ENCODE measurements at regions not wholly inside any gene's neighbourhood (a gene's known extent, or its start where the extent isn't known, plus 50 kb on each side); places are given as distances from the start of the nearest gene placed in this dataset.

GRCh38 chr5:172564883-172565282 lies 76.2 kb upstream of the NEURL1B start:
- H3K4me3 Mint-ChIP-seq, result no peak overlapping the region
- no peaks in the 10 kb centered on the region for H3K4me1 Mint-ChIP-seq (ENCODE audit: low read depth)
- H3K9me3 Mint-ChIP-seq, result no peaks in the 10 kb centered on the region
- ATAC-seq (replicated peaks in 1 of 2) (no peak), DNase-seq (no peak)
- H3K36me3 Mint-ChIP-seq (ENCODE audit: insufficient read depth in 2 of 2), result no peaks in the 10 kb centered on the region
- H3K27ac Mint-ChIP-seq, result no peak overlapping the region
- H3K27me3 Mint-ChIP-seq (ENCODE audit: low read depth), result peaks cover 20% of the 10 kb centered on the region

GRCh38 chr5:172564188-172564587 lies 76.9 kb upstream of the NEURL1B start:
- no peak overlapping the region for H3K27ac Mint-ChIP-seq
- DNase-seq, result no peak
- H3K36me3 Mint-ChIP-seq (ENCODE audit: insufficient read depth in 2 of 2), result no peaks in the 10 kb centered on the region
- H3K4me1 Mint-ChIP-seq (ENCODE audit: low read depth), result no peaks in the 10 kb centered on the region
- no peak overlapping the region for H3K4me3 Mint-ChIP-seq
- peaks cover 20% of the 10 kb centered on the region for H3K27me3 Mint-ChIP-seq (ENCODE audit: low read depth)
- no peaks in the 10 kb centered on the region for H3K9me3 Mint-ChIP-seq
- ATAC-seq (replicated peaks in 1 of 2), result no peak

GRCh38 chr5:172562443-172562842 lies 78.6 kb upstream of the NEURL1B start:
- Mint-ChIP-seq H3K27ac (no peak overlapping the region), H3K4me3 (no peak overlapping the region), H3K4me1 (ENCODE audit: low read depth) (no peaks in the 10 kb centered on the region), H3K27me3 (ENCODE audit: low read depth) (peaks cover 20% of the 10 kb centered on the region), H3K9me3 (no peaks in the 10 kb centered on the region), H3K36me3 (ENCODE audit: insufficient read depth in 2 of 2) (no peaks in the 10 kb centered on the region)
- DNase-seq (no peak), ATAC-seq (replicated peaks in 1 of 2) (no peak)

GRCh38 chr5:172561151-172561550 lies 79.9 kb upstream of the NEURL1B start:
- H3K9me3 Mint-ChIP-seq, result no peaks in the 10 kb centered on the region
- ATAC-seq (replicated peaks in 1 of 2) (no peak), DNase-seq (no peak)
- peaks cover 20% of the 10 kb centered on the region for H3K27me3 Mint-ChIP-seq (ENCODE audit: low read depth)
- no peak overlapping the region for H3K27ac Mint-ChIP-seq
- H3K36me3 Mint-ChIP-seq (ENCODE audit: insufficient read depth in 2 of 2), result no peaks in the 10 kb centered on the region
- no peak overlapping the region for H3K4me3 Mint-ChIP-seq
- no peaks in the 10 kb centered on the region for H3K4me1 Mint-ChIP-seq (ENCODE audit: low read depth)

GRCh38 chr5:172559004-172559932 lies 81.8 kb upstream of the NEURL1B start:
- Mint-ChIP-seq H3K4me1 (ENCODE audit: low read depth) (no peaks in the 10 kb centered on the region), H3K9me3 (no peaks in the 10 kb centered on the region), H3K4me3 (no peak overlapping the region), H3K27me3 (ENCODE audit: low read depth) (peaks cover 20% of the 10 kb centered on the region), H3K27ac (no peak overlapping the region), H3K36me3 (ENCODE audit: insufficient read depth in 2 of 2) (no peaks in the 10 kb centered on the region)
- DNase-seq (no peak), ATAC-seq (replicated peaks in 1 of 2) (no peak)

- peaks cover 20% of the 10 kb centered on the region for H3K27me3 Mint-ChIP-seq (ENCODE audit: low read depth)
These were observed 82.7 kb upstream of the NEURL1B start for GRCh38 chr5:172558076-172558976.

GRCh38 chr5:172556971-172557461 lies 84.0 kb upstream of the NEURL1B start:
- H3K27ac Mint-ChIP-seq, result no peak overlapping the region
- H3K9me3 Mint-ChIP-seq, result no peaks in the 10 kb centered on the region
- no peaks in the 10 kb centered on the region for H3K4me1 Mint-ChIP-seq (ENCODE audit: low read depth)
- H3K27me3 Mint-ChIP-seq (ENCODE audit: low read depth), result peaks cover 10% of the 10 kb centered on the region
- H3K36me3 Mint-ChIP-seq (ENCODE audit: insufficient read depth in 2 of 2), result no peaks in the 10 kb centered on the region
- no peak overlapping the region for H3K4me3 Mint-ChIP-seq
- DNase-seq, result no peak
- no peak for ATAC-seq (replicated peaks in 1 of 2)

More at GRCh38 chr5:172558076-172558976, 82.7 kb upstream of the NEURL1B start:
- Mint-ChIP-seq H3K4me1 (ENCODE audit: low read depth) (no peaks in the 10 kb centered on the region), H3K27ac (no peak overlapping the region), H3K4me3 (no peak overlapping the region), H3K9me3 (no peaks in the 10 kb centered on the region), H3K36me3 (ENCODE audit: insufficient read depth in 2 of 2) (no peaks in the 10 kb centered on the region)
- no peak for DNase-seq
- ATAC-seq (replicated peaks in 1 of 2), result no peak

- DNase-seq (no peak), ATAC-seq (replicated peaks in 1 of 2) (no peak)
- Mint-ChIP-seq H3K4me3 (no peak overlapping the region), H3K4me1 (ENCODE audit: low read depth) (no peaks in the 10 kb centered on the region), H3K9me3 (no peaks in the 10 kb centered on the region), H3K27me3 (ENCODE audit: low read depth) (peaks cover 4% of the 10 kb centered on the region), H3K27ac (no peak overlapping the region), H3K36me3 (ENCODE audit: insufficient read depth in 2 of 2) (no peaks in the 10 kb centered on the region)
These were observed 84.8 kb upstream of the NEURL1B start for GRCh38 chr5:172556262-172556661.

- no peaks in the 10 kb centered on the region for H3K9me3 Mint-ChIP-seq
- no peaks in the 10 kb centered on the region for H3K4me1 Mint-ChIP-seq (ENCODE audit: low read depth)
- no peak for DNase-seq
- ATAC-seq (replicated peaks in 1 of 2), result no peak
- no peak overlapping the region for H3K4me3 Mint-ChIP-seq
- no peaks in the 10 kb centered on the region for H3K36me3 Mint-ChIP-seq (ENCODE audit: insufficient read depth in 2 of 2)
- no peak overlapping the region for H3K27ac Mint-ChIP-seq
- H3K27me3 Mint-ChIP-seq (ENCODE audit: low read depth), result no peaks in the 10 kb centered on the region
These were observed 86.5 kb upstream of the NEURL1B start for GRCh38 chr5:172554562-172554961.

GRCh38 chr5:172553903-172554302 lies 87.2 kb upstream of the NEURL1B start:
- Mint-ChIP-seq H3K36me3 (ENCODE audit: insufficient read depth in 2 of 2) (no peaks in the 10 kb centered on the region), H3K27ac (no peak overlapping the region), H3K4me3 (no peak overlapping the region), H3K9me3 (no peaks in the 10 kb centered on the region), H3K27me3 (ENCODE audit: low read depth) (no peaks in the 10 kb centered on the region), H3K4me1 (ENCODE audit: low read depth) (no peaks in the 10 kb centered on the region)
- ATAC-seq (replicated peaks in 1 of 2), result no peak
- no peak for DNase-seq

GRCh38 chr5:172553167-172553566 lies 87.9 kb upstream of the NEURL1B start:
- no peak overlapping the region for H3K27ac Mint-ChIP-seq
- no peaks in the 10 kb centered on the region for H3K4me1 Mint-ChIP-seq (ENCODE audit: low read depth)
- no peaks in the 10 kb centered on the region for H3K9me3 Mint-ChIP-seq
- no peaks in the 10 kb centered on the region for H3K27me3 Mint-ChIP-seq (ENCODE audit: low read depth)
- H3K36me3 Mint-ChIP-seq (ENCODE audit: insufficient read depth in 2 of 2), result no peaks in the 10 kb centered on the region
- DNase-seq (no peak), ATAC-seq (replicated peaks in 1 of 2) (no peak)
- H3K4me3 Mint-ChIP-seq, result no peak overlapping the region

GRCh38 chr5:172550996-172551395 lies 90.1 kb upstream of the NEURL1B start:
- DNase-seq (no peak), ATAC-seq (replicated peaks in 1 of 2) (no peak)
- Mint-ChIP-seq H3K27me3 (ENCODE audit: low read depth) (peaks cover 14% of the 10 kb centered on the region), H3K9me3 (no peaks in the 10 kb centered on the region), H3K4me1 (ENCODE audit: low read depth) (no peaks in the 10 kb centered on the region), H3K36me3 (ENCODE audit: insufficient read depth in 2 of 2) (no peaks in the 10 kb centered on the region), H3K4me3 (no peak overlapping the region), H3K27ac (no peak overlapping the region)

- no peak for DNase-seq
These were observed 90.8 kb upstream of the NEURL1B start for GRCh38 chr5:172550096-172550765.

More at GRCh38 chr5:172550096-172550765, 90.8 kb upstream of the NEURL1B start:
- Mint-ChIP-seq H3K4me1 (ENCODE audit: low read depth) (no peaks in the 10 kb centered on the region), H3K9me3 (no peaks in the 10 kb centered on the region), H3K36me3 (ENCODE audit: insufficient read depth in 2 of 2) (no peaks in the 10 kb centered on the region), H3K27ac (no peak overlapping the region), H3K4me3 (no peak overlapping the region), H3K27me3 (ENCODE audit: low read depth) (peaks cover 22% of the 10 kb centered on the region)
- no peak for ATAC-seq (replicated peaks in 1 of 2)

Measured in activated T-cell treated with anti-CD3 and anti-CD28 coated beads, Interleukin-2, amount 50 U/mL, for 72 hours (primary cell).